ENCODE measurements at regions not wholly inside any gene's neighbourhood (a gene's known extent, or its start where the extent isn't known, plus 50 kb on each side); places are given as distances from the start of the nearest gene placed in this dataset.

DNA sequence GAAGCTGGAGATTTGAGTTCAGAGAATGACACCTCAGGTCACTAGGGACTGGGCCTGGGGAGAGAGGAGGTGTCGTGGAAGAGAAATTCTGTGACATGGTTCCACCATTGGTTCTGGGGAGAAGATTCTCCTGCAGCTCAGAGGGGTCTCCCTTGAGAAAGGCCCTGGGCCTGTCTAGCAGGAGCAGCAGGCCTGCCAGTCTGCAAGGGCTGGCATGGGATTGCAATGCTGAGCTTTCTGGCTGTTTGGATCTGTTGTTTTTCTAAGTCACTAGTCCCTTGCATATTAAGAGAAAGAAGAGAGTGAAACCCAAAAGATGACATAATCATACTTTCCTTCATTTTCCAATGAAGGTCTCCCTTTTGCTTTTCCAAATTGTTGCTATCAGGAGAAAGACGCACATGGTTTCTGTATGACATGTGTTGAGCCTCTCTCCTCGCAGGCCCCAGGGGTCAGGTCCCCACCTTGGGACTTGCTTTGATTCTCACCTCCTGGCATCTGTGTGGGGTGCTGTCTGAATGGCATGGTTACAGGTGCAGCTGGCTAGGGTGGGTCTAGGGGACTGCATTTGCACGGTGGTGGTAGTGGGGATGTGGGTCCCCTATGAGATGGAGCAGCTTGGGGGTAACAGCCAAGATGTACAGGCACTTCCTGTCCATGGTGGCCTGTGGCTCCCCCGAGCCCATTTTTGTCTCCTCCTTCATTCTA lies 117.8 kb downstream of the GLI2 start:
- TF ChIP-seq, protein P1, sequence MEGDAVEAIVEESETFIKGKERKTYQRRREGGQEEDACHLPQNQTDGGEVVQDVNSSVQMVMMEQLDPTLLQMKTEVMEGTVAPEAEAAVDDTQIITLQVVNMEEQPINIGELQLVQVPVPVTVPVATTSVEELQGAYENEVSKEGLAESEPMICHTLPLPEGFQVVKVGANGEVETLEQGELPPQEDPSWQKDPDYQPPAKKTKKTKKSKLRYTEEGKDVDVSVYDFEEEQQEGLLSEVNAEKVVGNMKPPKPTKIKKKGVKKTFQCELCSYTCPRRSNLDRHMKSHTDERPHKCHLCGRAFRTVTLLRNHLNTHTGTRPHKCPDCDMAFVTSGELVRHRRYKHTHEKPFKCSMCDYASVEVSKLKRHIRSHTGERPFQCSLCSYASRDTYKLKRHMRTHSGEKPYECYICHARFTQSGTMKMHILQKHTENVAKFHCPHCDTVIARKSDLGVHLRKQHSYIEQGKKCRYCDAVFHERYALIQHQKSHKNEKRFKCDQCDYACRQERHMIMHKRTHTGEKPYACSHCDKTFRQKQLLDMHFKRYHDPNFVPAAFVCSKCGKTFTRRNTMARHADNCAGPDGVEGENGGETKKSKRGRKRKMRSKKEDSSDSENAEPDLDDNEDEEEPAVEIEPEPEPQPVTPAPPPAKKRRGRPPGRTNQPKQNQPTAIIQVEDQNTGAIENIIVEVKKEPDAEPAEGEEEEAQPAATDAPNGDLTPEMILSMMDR (IDR thresholded peaks at IDR 0.05), result no peak
- TF ChIP-seq POLR2AphosphoS5 (IDR thresholded peaks at IDR 0.05) (no peak), POLR2A (IDR thresholded peaks at IDR 0.05) (no peak)
